ENCODE measurements at regions not wholly inside any gene's neighbourhood (a gene's known extent, or its start where the extent isn't known, plus 50 kb on each side); places are given as distances from the start of the nearest gene placed in this dataset.

DNA sequence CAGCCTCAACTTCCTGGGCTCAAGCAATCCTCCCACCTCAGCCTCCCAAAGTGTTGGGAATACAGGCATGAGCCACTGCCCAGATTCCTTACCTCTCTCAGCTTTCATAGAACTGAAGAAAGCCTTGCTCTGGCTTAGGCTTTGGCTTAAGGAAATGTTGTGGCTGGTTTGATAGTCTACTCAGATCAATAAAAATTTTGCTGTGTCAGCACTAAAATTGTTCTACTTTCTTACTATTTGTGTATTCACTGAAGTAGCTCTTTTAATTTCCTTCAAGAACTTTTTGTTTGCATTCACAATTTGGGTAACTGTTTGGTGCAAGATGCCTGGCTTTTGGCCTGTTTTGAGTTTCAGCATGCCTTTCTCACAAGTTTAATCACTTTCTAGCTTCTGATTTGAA, 634.0 kb upstream of the FSHR start:
- DNase-seq (ENCODE audit: low read depth in 1 of 2, low spot score in 1 of 2) = no peak
- Histone ChIP-seq H3K4me3 (replicated peaks; ENCODE audit: insufficient read depth, low read length) (no peak overlapping the region), H3K27ac (replicated peaks) (no peak overlapping the region), H3K27me3 (ENCODE audit: insufficient read depth, poor library complexity, severe bottlenecking) (no peaks in the 10 kb centered on the region)
- TF ChIP-seq GABPA (IDR thresholded peaks at IDR 0.05; ENCODE audit: low read depth) = no peak
- TF ChIP-seq POLR2AphosphoS5 (IDR thresholded peaks at IDR 0.05; ENCODE audit: low read depth) = no peak
- TF ChIP-seq, protein P1, sequence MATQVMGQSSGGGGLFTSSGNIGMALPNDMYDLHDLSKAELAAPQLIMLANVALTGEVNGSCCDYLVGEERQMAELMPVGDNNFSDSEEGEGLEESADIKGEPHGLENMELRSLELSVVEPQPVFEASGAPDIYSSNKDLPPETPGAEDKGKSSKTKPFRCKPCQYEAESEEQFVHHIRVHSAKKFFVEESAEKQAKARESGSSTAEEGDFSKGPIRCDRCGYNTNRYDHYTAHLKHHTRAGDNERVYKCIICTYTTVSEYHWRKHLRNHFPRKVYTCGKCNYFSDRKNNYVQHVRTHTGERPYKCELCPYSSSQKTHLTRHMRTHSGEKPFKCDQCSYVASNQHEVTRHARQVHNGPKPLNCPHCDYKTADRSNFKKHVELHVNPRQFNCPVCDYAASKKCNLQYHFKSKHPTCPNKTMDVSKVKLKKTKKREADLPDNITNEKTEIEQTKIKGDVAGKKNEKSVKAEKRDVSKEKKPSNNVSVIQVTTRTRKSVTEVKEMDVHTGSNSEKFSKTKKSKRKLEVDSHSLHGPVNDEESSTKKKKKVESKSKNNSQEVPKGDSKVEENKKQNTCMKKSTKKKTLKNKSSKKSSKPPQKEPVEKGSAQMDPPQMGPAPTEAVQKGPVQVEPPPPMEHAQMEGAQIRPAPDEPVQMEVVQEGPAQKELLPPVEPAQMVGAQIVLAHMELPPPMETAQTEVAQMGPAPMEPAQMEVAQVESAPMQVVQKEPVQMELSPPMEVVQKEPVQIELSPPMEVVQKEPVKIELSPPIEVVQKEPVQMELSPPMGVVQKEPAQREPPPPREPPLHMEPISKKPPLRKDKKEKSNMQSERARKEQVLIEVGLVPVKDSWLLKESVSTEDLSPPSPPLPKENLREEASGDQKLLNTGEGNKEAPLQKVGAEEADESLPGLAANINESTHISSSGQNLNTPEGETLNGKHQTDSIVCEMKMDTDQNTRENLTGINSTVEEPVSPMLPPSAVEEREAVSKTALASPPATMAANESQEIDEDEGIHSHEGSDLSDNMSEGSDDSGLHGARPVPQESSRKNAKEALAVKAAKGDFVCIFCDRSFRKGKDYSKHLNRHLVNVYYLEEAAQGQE (IDR thresholded peaks at IDR 0.05; ENCODE audit: insufficient replicate concordance, low read depth) = no peak
- TF ChIP-seq, protein P2, sequence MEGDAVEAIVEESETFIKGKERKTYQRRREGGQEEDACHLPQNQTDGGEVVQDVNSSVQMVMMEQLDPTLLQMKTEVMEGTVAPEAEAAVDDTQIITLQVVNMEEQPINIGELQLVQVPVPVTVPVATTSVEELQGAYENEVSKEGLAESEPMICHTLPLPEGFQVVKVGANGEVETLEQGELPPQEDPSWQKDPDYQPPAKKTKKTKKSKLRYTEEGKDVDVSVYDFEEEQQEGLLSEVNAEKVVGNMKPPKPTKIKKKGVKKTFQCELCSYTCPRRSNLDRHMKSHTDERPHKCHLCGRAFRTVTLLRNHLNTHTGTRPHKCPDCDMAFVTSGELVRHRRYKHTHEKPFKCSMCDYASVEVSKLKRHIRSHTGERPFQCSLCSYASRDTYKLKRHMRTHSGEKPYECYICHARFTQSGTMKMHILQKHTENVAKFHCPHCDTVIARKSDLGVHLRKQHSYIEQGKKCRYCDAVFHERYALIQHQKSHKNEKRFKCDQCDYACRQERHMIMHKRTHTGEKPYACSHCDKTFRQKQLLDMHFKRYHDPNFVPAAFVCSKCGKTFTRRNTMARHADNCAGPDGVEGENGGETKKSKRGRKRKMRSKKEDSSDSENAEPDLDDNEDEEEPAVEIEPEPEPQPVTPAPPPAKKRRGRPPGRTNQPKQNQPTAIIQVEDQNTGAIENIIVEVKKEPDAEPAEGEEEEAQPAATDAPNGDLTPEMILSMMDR (IDR thresholded peaks at IDR 0.05; ENCODE audit: insufficient read depth, low read length) = no peak
- TF ChIP-seq SPI1 (IDR thresholded peaks at IDR 0.05; ENCODE audit: borderline replicate concordance, low read depth) = no peak

DNA sequence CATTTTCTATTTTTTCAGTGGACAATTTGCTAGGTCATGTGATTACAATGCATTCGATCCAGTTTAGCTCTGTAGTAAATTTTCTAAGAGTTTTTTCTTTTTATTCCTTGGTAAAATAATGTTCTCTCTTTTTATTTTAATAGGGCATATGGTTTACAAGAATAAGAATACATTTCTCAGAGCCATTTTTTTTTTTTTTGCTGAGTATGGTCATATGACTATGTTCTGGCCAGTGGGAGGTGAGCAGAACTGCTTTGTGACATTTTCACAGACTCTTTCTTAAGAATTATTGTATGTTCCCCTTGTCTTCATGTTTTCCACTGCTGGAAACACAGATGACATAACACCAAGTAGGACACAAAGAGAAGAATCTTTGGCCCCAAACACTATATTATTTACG, 626.6 kb upstream of the FSHR start:
- H3K27me3 ChIP-seq (ENCODE audit: insufficient read depth, poor library complexity, severe bottlenecking) = no peaks in the 10 kb centered on the region
- no peak for DNase-seq (ENCODE audit: low read depth in 1 of 2, low spot score in 1 of 2)
- H3K27ac ChIP-seq (replicated peaks) = no peak overlapping the region
- TF ChIP-seq, protein P1 (IDR thresholded peaks at IDR 0.05; ENCODE audit: insufficient replicate concordance, low read depth) = no peak
- no peak overlapping the region for H3K4me3 ChIP-seq (replicated peaks; ENCODE audit: insufficient read depth, low read length)

DNA sequence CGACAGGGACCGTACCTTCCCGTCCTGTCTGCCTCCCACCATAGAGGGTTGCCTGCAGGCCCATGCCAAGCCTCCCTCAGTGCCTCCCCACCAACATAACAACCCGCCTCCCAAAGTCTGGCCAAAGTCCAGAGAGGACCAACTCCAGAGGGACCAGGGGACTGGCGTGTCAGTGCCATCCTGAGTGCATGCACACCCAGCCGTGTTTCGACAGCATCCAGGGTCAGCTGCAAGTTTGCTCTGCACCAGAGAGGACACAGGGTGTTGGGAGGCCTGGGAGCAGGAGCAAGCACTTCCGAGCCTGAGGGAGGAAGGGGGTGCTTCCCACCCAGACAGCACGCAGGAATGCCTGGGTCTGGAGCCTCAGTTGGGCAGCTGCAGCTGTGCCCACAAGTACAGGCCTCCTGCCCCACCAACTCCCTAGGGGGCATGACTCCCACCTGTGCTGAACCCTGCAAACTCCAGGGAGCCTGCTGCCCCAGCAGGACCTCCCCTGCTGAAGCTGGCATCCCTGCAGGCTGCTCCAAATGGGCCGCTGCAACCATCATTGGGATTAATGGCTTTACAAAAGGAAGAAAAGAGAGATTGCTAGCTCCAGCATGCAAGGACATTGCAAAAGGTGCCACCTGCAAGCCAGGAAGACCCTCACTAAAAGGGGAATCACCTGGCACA, 618.1 kb upstream of the FSHR start:
- DNase-seq (ENCODE audit: low read depth in 1 of 2, low spot score in 1 of 2) = no peak
- Histone ChIP-seq H3K27ac (replicated peaks) (no peak overlapping the region), H3K27me3 (ENCODE audit: insufficient read depth, poor library complexity, severe bottlenecking) (no peaks in the 10 kb centered on the region), H3K4me3 (replicated peaks; ENCODE audit: insufficient read depth, low read length) (no peak overlapping the region)
- TF ChIP-seq GABPA (IDR thresholded peaks at IDR 0.05; ENCODE audit: low read depth) (no peak), POLR2AphosphoS5 (IDR thresholded peaks at IDR 0.05; ENCODE audit: low read depth) (no peak), SPI1 (IDR thresholded peaks at IDR 0.05; ENCODE audit: borderline replicate concordance, low read depth) (no peak)
- TF ChIP-seq, protein P2 (IDR thresholded peaks at IDR 0.05; ENCODE audit: insufficient read depth, low read length) = no peak
- TF ChIP-seq, protein P1 (IDR thresholded peaks at IDR 0.05; ENCODE audit: insufficient replicate concordance, low read depth) = no peak
